GM19438 (cell line): ENCODE measurements at regions not wholly inside any gene's neighbourhood (a gene's known extent, or its start where the extent isn't known, plus 50 kb on each side); places are given as distances from the start of the nearest gene placed in this dataset.

Source experiments
- ATAC-seq: cut with Tn5 transposase; IDR thresholded peaks from one replicate; pipeline ENCODE4 v1.9.1; 2021; ENCODE audit warnings: low read depth; ENCODE audit not compliant: unreplicated experiment

DNA sequence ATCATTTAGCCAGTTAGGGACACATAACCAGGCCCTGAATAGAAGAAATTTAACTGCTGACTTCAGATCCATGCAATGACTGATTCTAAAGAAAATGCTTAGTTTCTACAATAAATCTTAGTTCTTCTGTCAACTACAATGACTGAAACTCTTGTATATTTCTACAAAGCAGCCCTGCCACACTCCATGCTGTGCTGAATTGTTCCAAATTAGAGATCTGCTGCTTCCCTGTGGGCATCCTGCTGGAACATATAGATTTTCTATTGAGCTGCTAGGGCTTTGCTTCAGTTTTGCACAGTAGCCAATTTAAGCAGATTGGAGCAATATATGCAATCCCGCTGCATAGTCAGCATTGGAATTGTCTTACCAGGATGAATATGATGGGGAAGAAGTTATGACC lies 312.8 kb upstream of the SMIM31 start:
- no peak for ATAC-seq

DNA sequence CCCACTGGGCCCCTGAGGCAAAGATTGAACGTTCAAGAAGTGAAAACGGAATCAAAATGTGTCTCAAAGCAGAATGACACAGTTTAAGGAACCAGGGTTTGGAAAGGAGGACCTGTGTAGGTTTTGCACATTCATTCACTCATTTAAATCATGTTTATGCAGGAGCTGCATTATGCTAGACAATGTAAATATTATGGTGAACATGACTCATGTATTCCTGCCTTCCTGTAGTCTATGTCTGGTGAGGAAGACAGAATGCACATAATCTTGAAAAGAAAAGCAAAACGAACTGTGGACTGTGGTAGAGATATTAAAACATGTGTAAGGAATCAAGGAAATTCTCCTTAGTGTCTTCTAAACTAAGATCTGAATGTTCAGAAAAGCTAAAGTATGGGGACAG lies 311.8 kb upstream of the SMIM31 start:
- no peak for ATAC-seq

DNA sequence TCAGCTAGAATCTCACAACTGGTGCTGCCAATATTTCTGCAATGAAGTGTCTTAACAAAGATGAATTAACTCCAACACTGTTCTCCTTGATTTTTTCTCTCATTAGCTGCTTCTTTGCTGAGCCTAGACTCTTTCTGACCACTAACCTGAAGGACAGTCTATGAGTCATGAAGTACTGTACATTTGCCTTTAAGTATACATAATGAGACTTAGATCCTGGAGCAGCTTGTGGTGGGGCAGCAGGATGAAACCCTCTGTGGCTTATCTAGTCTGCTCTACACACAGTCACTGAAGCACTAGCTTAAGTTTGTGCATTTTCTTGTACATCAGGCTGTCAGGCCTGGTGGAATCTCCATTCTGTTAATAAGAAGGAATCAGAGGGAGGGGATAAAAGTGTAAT lies 307.4 kb upstream of the SMIM31 start:
- no peak for ATAC-seq

DNA sequence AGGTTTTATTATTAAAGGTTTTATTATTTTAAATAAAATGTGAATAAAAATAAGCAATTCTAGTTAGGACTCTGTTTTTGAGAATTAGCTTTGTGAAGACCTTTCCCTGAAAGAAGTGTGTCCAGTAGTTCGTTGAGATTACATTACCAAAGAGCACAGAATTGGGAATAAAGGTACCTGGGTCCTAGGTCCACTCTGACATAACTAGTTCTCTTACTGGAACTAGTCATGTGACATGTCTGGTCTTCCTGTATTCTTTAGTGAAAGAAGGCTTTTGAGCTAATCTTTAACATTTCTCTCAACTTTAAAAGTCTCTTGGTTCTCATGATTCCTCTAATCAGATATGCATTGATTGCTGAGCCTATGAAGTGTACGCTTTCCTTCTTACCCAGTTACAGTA lies 292.0 kb upstream of the SMIM31 start:
- no peak for ATAC-seq

DNA sequence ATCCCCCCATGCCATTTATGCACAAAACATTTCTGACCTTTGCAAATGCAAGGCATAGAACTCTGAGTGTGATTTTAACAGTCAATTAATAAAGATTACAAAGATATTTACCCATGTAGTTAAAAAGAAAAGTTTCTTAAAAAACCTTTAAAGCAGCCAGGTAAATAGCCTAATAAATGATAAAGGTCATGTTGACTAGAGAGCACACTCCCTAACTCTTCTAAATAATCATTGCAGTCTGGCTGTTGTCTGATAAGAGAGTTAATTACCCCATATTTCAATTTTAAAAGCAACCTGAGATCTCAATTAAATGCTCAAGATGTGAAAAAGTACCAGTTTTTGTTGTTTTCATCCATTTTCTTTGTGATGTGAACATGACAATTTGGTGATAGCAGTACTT lies 291.5 kb upstream of the SMIM31 start:
- ATAC-seq, result no peak

DNA sequence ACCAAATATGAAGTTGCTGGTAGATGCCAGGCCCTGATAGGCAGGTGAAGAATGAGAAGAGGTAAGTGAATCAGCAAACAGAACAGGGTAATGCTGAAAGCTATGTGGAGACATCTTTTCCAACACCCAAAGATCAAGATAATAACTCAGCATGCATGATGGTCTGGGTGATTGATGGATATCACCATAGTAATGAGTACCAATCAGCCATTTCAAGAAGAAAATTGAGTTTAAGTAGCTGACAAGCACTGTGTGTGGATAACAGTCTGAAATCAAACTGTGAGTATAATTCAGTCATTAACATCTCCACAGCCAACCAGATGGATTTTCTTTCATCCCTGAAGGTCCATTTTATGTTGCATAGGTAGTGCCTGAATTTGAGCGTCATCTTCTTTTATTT lies 289.6 kb upstream of the SMIM31 start:
- ATAC-seq, result no peak

DNA sequence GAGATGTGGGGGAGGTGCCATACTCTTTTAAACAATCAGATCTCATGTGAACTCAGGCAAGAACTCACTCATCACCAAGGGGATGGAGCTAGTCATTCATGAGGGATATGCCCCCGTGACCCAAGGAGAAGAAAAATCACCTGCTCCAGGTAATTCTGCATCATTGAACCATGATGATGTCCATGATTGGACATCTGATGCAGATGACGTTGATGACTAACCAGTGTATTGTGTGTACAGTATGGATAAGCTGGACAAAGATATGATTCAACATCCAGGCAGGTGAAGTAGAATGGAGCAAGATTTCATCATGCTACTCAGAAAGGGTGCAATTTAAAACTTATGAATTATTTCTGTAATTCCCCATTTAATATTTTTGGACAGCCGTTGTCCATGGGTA lies 286.4 kb upstream of the SMIM31 start:
- no peak for ATAC-seq

DNA sequence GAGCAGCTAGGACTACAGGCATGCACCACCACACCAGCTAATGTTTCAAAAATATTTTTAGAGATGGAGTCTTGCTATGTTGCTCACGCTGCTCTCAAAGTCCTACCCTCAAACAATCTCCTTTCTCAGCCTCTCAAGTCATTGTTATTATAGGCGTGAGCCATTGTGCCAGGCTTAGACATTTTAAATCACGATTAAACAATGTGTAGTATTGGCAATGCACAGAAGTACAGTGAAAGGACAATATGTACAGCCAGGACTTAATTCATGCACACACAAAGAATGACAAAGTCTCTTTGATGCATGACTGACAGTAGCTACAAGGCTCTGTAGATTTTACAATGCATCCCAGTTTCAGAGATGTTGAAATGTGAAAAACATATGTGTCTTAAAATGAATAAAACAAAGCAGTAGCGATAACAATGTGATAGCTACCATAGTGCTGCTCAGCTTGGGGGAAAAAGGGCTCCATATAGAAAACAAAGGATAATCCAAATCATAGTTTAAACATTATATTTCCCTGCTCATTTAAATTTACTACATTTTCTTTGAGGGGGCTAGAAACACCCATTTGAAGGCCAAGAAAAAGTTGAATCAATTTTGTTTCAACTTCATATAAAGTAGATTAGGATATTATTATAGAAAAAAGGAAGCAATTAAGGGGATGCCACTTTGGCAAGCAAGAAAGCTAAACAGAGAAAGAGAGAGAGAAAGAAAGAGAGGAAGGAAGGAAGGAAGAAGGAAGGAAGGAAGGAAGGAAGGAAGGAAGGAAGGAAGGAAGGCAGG lies 272.4 kb upstream of the SMIM31 start:
- ATAC-seq, result no peak

DNA sequence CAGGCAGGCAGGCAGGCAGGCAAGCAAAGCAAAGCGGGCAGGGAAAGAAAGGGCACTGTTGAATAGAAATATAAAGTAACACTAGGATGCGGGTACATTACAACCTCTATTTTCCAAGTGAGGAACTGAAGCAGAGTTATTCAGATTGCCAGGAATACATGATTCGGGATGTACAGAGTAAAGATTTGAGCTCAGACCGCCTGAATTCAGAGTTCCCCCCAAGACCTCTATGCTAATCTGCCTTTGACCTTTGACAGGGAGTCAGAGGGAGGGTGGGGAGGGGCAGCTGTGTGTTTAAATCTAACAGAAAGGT lies 271.9 kb upstream of the SMIM31 start:
- ATAC-seq, result no peak

DNA sequence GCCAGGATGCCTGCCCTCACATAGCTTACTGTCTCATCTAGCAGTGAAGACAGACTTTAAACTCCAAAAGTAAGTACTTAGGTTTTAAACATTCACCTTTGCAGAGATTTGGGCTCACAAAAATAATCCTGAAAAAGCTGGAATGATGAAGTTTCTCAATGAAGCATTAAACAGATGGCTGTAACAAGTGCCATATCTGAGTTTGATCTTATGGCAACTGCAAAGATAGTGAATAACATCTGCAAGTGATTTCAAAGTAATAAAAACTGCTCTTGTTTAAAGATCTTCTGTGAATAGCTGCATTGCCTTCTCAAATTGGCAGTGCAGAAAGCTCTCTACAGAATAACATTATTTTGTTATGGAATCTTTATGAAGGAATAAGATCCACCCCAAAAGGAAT lies 271.2 kb upstream of the SMIM31 start:
- no peak for ATAC-seq

DNA sequence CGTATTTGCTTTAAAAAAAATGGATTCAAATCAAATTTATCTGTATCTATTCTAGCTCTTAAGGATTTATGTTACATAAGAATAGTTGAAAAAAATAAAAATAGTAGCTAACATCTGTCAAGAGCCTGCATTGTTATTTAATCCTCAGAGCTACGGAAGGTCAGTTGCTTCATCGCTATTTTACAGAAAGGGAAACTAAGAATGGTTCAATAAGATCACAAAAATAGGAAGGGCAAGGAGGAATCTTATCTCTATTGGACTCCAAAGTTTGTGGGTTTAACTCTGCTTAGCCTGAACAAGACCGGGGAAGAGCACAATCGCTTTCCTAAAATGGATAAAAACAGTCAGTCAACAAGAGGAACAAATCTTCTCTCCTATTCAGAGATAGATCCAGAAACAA lies 270.2 kb upstream of the SMIM31 start:
- no peak for ATAC-seq

DNA sequence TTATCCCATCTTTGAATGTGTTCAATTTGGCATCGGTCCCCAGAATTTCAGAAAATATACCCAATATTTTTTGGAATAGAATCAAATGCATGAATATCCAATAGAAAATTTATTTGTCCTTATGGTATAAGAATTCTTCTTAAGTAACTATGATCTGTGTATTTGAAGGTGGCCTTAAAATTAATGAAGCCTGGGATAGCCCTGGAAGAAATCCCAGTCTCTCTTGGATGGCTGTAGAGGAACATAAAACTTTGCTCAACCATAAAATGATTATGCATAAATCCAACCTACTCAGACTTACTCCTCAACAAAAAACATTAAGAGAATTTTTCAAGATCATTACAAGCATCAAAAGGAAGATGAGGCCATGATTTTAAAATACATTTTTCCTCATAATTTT lies 269.4 kb upstream of the SMIM31 start:
- ATAC-seq, result no peak

DNA sequence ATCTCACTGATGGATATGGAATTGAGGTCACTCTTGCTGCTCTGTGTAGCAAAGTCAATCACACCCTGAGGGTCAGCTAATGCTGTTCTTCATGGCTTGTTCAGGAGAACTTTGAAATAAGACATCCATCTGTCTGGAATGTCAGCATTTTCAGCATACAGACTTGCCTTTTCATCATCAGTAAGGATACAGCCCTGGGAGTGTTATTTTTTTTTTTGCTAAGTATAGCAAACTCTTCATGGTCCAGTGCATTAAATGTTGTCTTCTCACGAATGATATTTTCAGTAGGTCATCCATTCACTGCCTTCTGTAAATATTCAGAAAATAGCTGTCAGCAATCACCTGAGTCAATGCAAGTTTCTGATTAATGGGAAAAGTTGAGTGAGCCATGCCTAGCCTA lies 268.8 kb upstream of the SMIM31 start:
- ATAC-seq, result no peak

DNA sequence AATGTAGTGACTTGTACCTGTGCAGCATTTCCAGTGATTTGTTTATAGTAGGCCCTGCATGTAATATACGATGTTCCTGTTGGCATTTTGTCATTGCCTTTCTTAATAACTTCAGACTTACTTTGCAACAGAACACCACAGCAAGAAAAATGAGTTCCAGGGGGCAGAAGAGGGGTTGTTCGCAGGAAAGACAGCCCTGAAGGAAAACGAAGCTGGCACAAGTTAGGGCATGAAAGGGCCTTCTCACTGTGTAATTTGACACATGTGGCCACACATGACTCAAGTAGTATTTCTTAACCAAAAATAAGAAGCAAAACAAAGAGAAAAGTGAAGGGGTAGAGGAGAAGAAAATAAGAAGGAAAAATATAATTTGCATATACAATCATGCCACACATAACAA lies 265.8 kb upstream of the SMIM31 start:
- no peak for ATAC-seq

DNA sequence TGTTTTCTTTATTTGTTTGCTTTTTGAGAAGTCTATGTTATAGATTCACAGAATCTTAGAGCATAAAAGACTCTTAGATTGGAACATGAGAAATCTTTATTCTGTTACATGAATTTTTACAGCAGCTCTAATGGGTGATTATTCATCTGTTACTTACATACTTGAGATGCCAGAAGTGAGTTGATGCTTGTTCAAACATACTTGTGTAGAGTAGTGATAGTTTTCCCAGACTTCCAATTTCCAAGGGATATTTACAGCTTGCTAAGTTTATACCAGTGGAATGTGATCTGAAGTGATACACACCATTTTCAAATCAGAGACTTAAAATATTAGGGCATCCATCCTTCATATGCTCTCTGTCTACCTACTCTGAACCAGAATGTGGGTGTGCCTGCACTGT lies 252.9 kb upstream of the SMIM31 start:
- no peak for ATAC-seq

DNA sequence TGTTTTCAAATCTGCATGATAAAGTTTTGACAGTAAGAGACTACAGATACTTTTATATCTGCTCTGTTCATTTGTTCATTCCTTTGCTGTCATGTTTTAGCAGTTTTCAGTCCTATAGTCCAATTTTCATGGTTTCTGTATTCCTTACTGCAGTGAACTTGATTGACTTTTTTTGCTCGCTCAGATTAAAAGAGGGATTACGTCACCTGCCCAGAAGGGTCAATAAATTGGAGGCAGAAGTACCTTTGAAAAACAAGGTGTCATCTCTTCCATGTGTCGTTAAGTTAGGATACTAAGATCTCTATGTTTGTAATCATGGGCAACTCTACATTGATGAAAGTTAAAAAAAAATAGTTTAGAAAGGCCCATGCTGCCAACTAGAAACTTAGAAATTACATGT lies 250.1 kb upstream of the SMIM31 start:
- no peak for ATAC-seq

DNA sequence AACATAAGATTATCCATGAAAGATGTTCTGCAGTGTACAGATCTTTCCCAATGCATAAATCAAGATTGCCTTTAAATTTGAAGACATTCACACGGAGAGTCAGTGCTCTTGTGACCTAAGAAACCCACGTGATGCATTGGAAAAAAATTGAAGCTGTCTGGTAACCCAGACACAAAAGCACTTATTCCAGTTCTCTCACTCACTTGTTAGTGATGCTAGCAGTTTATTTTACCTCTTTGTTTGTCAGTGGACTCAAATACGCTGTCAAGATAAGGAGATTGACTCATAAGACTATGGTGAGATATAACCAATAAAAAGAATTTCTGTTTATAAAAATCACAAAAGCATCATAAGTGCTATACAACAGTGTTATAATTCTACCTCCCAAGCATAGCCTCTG lies 245.8 kb upstream of the SMIM31 start:
- no peak for ATAC-seq

DNA sequence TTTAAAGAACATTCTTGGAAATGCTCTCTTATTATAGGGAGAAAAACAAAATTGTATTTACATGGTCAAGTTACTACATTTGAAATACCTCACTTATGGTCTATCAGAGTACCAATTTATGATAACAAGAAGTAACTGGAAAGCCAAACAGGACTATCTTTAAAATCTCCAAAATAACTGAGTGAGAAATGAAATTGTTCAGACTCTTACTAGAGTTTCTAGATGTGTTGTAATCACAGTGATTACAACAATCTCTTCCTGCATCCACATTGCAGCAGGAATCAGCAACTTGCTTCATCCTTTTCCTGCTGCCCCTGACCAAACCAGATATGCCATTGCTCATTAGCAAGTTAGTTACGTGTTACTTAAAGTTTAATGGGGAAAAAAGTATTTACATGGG lies 245.2 kb upstream of the SMIM31 start:
- no peak for ATAC-seq

DNA sequence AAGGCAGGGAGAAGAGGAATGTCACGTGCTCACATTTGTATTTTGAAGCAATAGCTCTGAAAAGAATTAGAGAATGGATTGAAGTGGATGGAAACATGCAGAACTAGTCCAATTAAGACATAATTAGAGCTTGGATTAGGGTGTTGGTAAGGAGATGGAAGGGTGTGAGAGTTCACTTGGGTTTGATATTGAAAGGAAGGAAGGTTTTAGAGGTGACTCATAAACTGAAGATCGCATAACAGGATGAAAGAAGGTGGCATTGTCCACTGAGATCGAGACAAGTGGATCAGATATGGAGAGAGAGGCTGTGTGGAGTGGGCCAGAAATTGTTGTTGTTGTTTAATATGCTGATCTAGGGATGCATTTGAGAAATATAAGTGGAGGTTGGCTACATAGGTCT lies 244.0 kb upstream of the SMIM31 start:
- no peak for ATAC-seq

DNA sequence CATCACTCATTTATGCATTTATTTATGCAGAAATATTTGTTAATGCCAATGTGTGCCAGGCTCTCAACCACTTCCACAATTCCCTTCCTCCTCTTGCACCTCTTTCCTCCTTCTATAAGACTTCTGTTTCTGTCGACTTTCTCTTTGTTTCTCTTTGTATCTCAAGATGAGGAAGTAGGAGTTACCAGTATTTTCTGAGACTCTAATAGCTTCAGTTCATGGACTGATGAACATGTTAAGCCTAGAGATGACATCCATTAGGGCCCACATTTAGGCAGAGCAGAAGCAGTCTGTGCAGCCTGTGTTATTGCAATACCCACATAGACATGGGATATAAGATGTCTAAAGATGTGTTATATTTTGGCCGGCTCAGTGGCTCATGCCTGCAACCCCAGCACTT lies 241.8 kb upstream of the SMIM31 start:
- ATAC-seq, result no peak

DNA sequence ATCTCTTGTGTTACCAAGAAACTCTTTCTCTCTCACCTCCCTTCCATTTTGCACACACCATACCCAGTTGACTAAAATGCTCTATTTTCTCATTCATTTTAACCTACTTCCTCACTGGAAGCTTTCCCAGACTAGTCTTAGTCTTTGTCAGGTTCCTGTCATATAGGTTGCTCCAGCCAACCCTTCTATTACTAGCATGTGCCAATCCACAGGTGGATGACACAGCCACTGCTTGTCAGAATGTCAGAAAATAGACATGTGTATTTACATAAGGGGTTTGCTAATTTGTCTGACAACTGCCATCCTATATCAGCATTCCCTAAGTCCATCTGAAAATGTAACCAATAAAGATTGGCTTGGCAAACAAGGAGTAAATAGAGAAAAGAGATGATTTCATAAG lies 239.2 kb upstream of the SMIM31 start:
- no peak for ATAC-seq

DNA sequence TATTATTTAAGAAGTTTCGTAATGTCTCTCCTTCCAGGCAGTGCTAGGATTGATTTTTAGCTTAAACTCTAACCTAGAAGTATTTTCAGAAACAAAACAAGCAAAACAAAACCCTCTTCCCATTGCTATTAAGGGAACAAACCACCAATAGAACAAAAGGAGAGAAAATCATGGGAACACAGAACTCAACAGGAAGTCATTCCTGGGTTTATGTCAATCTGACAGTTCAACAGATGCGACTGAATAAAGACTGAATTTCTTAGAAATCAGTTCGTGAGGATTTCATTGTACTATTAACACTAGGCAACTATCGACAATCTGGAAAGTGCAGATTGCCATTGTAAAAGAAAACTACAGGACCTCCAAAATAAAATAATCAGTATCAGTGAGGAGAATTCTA lies 229.1 kb upstream of the SMIM31 start:
- no peak for ATAC-seq

DNA sequence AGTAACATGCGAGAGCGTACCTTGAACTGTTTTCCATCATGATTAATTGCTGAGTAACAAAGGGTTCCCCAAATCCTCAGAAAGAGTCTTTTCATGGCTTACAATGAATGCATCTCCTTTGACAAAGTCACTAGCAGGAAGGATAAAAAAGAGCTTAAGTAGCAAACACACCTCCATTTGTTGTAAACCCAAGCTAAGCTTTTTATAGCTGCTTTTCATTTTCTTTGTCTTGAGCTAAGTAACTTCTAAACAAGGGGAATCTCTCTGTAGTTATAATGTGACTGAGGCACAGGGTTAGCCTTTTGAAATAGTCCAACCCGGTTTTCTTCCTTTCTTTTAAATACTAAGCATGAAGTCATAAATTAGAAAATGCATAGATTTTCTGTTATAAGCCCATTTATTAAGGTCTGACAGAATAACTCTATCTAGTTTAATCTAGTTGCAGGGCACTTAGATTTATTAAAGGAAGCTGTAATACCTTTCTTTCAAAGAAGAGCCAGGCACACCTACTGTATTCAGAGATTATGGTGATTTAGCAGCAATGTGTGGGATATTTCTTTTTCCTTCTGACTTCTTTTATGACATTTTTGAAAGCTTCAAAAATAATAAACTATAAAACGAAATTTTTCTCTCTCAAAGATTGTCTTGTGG lies 226.9 kb upstream of the SMIM31 start:
- ATAC-seq, result no peak
